Esophagus (tissue), 2 donors: ENCODE measurements at regions not wholly inside any gene's neighbourhood (a gene's known extent, or its start where the extent isn't known, plus 50 kb on each side); places are given as distances from the start of the nearest gene placed in this dataset.

Experiments
- H3K27ac ChIP-seq, 2 donors: one replicate each; pipeline ENCODE4 v1.5.1; 2013; ENCODE audit warnings: low read depth in 2 of 2, mild to moderate bottlenecking in 2 of 2, inconsistent platforms in 1 of 2, low read length in 1 of 2, moderate library complexity in 1 of 2
- H3K27me3 ChIP-seq, 2 donors: one replicate each; pipeline ENCODE4 v1.6.1; 2013; ENCODE audit warnings: low read length in 2 of 2, control low read depth in 1 of 2, mild to moderate bottlenecking in 1 of 2; ENCODE audit not compliant: insufficient read depth in 2 of 2, control insufficient read depth in 1 of 2
- H3K36me3 ChIP-seq, 2 donors: one replicate each; pipeline ENCODE4 v1.6.1; 2013; ENCODE audit warnings: low read length in 1 of 2; ENCODE audit not compliant: control insufficient read depth in 2 of 2, insufficient read depth in 2 of 2
- H3K4me1 ChIP-seq, 2 donors: one replicate each; pipeline ENCODE4 v1.6.1; 2013; ENCODE audit warnings: low read length in 1 of 2; ENCODE audit not compliant: control insufficient read depth in 2 of 2, insufficient read depth in 2 of 2
- H3K4me3 ChIP-seq, 2 donors: one replicate each; pipeline ENCODE4 v1.5.1; 2013; ENCODE audit warnings: low read length in 2 of 2, mild to moderate bottlenecking in 2 of 2, low read depth in 1 of 2, moderate library complexity in 1 of 2
- H3K9me3 ChIP-seq, 2 donors: one replicate each; pipeline ENCODE4 v1.6.1; 2013; ENCODE audit warnings: mild to moderate bottlenecking in 2 of 2, low read depth in 1 of 2, low read length in 1 of 2, moderate library complexity in 1 of 2; ENCODE audit not compliant: control insufficient read depth in 2 of 2, insufficient read depth in 1 of 2
- WGBS, 2 donors: extraction: QIAGEN DNeasy Blood & Tissue Kit; methylation state at CpG; one replicate each; pipeline ENCODE4 v1.1.7; 2013; 5-methylcytosine and 5-hydroxymethylcytosine counted together
- donor health status: healthy with polysubstance abuse.
- donor health status: Bipolar disorder and iron deficiency.

DNA sequence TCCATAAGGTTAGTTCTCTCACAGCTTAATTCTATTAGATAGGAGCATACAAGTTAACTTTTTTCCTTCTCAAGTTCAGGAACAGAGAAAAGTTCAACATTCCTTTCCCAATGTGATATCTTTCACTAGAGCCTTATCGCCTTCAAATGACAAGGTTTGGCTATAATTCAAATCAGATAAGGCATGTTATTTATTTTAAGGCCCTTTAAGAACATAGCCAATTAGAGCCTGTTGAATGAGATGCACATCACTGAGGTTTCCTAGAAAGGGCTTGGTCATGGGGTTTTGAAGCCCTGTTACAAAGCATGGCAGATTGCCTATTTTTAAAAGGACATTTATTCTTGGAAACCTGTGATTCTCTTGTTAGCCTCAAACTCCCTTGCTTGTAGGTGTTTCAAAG lies 123.4 kb downstream of the BASP1 start:
- 43 to 50% methylated on average over 1 of the region's 1 CpG for WGBS, 2 donors
- Histone ChIP-seq H3K27me3 (no peaks in the 10 kb centered on the region), H3K27ac (no peak overlapping the region), H3K9me3 (no peaks in the 10 kb centered on the region), H3K4me3 (no peak overlapping the region), H3K4me1 (no peaks in the 10 kb centered on the region), H3K36me3 (no peaks in the 10 kb centered on the region)

DNA sequence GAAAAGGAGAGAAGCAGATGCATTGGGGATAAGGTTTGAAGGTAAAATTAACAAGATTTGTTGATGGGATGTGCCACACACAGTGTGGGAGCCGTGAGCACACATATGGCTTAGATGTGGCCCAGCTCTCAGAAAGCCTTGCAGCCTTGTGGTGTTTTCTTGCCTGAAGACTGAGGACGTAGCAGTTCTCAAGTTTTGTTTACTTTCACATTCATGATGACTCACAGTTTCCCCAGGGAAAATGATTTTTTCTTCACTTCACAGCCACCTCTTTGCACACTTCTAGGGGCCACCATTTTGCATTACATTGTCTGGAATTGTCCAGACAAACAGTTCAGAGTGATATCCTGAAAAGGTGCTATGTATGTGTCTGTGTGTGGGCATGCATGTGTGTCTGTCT lies 126.2 kb downstream of the BASP1 start:
- H3K36me3 ChIP-seq: no peaks in the 10 kb centered on the region
- H3K27me3 ChIP-seq: no peaks in the 10 kb centered on the region
- no peaks in the 10 kb centered on the region for H3K9me3 ChIP-seq
- 19 to 28% methylated on average over 2 of the region's 2 CpGs for WGBS, 2 donors
- H3K4me1 ChIP-seq: no peaks in the 10 kb centered on the region
- H3K4me3 ChIP-seq: no peak overlapping the region
- no peak overlapping the region for H3K27ac ChIP-seq

DNA sequence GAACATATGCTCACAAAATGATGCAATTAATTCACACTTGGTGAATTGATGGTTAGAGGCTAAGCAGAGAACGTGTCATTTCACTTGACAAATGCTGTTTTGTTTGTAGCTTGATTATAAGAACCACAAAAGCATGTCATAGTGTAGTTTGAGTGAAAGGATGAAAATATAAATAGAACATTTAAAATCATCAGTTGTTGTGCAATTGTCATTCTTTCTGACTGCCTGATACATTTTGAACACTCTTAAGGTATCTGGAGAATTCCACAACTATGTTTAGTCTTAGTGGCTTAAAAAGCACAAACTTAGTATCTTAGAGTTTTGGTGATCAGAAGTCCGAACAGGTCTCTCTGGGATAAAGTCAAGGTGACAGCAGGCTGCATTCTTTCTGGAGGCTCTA lies 129.4 kb downstream of the BASP1 start:
- no peaks in the 10 kb centered on the region for H3K27me3 ChIP-seq
- H3K27ac ChIP-seq: no peak overlapping the region
- H3K4me1 ChIP-seq: no peaks in the 10 kb centered on the region
- H3K4me3 ChIP-seq: no peak overlapping the region
- 82 to 84% methylated on average over 2 of the region's 2 CpGs for WGBS, 2 donors
- H3K9me3 ChIP-seq: no peaks in the 10 kb centered on the region
- no peaks in the 10 kb centered on the region for H3K36me3 ChIP-seq

DNA sequence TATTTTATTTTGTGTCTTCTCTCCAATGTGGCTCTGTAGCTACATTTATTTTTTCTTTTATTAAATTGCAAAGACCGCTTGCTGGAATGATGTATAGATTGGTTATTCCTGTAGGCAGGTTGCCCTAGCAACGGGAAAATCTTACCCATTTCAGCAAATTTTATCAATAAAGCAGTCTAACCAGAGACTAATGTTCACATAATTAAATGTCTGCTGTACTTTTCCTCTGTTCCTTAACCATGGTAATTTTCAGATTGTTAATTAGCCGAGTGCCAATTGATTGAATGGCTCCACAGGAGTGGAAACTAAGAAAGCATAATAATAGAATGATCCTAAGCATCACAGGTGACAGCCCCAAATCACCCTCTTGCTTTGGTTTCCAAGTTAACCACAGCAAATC lies 134.8 kb downstream of the BASP1 start:
- Histone ChIP-seq H3K4me3 (no peak overlapping the region), H3K27ac (no peak overlapping the region), H3K4me1 (no peaks in the 10 kb centered on the region), H3K36me3 (no peaks in the 10 kb centered on the region), H3K27me3 (no peaks in the 10 kb centered on the region), H3K9me3 (peaks cover 3 to 4% of the 10 kb centered on the region in 2 donors)
- 72 to 80% methylated on average over 3 of the region's 3 CpGs for WGBS, 2 donors

DNA sequence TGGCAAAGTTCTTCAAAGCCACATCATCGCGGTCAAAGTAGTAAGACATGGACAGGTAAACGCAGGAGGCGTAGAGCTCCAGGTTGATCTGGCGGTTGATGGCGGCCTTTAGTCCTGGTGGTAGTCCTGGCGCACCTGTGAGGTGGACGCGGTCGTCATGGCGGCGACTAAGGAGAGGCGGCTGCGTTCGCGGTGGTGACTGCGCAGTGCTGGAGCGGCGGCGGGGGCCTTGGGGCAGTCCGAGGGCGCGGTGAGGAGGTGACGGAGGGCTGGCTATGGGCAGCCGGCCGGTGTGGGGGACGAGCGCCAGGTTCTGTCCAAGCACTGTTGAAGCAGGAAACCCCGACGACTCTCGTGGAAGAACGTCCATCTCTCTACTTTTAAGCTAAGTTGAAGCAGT lies 136.8 kb downstream of the BASP1 start:
- Histone ChIP-seq H3K9me3 (peaks cover 3 to 4% of the 10 kb centered on the region in 2 donors), H3K27ac (no peak overlapping the region), H3K27me3 (no peaks in the 10 kb centered on the region), H3K4me1 (no peaks in the 10 kb centered on the region), H3K36me3 (no peaks in the 10 kb centered on the region), H3K4me3 (no peak overlapping the region)
- 98 to 99% methylated on average over 32 of the region's 32 CpGs for WGBS, 2 donors

DNA sequence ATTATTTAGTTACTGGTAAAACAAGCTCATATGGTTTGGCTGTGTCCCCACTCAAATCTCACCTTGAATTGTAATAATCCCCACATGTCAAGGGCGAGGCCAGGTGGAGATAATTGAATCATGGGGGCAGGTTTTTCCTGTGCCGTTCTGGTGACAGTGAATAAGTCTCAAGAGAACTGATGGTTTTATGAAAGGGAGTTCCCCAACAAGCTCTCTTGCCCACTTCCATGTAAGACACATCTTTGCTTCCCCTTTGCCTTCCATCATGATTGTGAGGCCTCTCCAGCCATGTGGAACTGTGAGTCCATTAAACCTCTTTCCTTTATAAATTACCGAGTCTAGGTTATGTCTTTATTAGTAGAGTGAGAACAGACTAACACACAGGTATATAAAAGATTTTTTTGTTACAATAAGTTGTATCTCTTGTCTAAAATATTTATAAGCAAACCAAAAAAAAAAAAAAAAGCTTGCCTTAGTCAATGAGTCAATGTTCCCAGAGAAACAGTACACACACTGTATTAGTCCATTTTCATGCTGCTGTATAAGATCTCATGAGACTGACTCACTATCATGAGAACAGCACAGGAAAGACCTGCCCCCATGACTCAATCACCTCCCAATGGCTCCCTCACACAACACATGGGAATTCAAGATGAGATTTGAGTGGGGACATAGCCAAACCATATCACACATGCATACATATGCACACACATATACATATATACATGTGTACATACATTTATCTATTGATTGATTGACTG lies 138.3 kb downstream of the BASP1 start:
- Histone ChIP-seq H3K27ac (no peak overlapping the region), H3K4me3 (no peak overlapping the region), H3K4me1 (peaks cover 0 to 2% of the 10 kb centered on the region in 2 donors), H3K36me3 (no peaks in the 10 kb centered on the region), H3K9me3 (peaks cover 3 to 4% of the 10 kb centered on the region in 2 donors), H3K27me3 (no peaks in the 10 kb centered on the region)
- WGBS, 2 donors: 71 to 75% methylated on average over 3 of the region's 3 CpGs

DNA sequence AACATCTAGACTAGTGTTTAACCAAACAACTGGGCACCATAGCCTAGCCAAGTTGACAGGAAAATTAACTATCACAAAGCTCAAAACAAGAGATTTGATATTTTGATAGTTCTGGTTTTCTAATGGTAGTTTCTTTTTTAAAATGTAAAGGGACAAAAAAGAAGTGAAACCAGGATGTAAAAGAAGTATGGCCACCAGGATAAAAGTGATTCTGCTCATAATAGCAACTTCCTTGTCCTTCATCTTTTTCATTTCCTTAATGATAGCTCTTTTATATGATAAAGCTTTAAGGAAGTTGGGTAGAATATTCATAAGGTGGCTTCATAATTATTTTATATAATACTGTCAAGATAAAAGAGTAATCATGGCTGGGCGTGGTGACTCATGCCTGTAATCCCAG lies 139.1 kb downstream of the BASP1 start:
- Histone ChIP-seq H3K9me3 (peaks cover 3 to 4% of the 10 kb centered on the region in 2 donors), H3K36me3 (no peaks in the 10 kb centered on the region), H3K27ac (no peak overlapping the region), H3K4me1 (peaks cover 0 to 2% of the 10 kb centered on the region in 2 donors), H3K4me3 (no peak overlapping the region), H3K27me3 (no peaks in the 10 kb centered on the region)
- WGBS, 2 donors: 59 to 82% methylated on average over 1 of the region's 1 CpG

DNA sequence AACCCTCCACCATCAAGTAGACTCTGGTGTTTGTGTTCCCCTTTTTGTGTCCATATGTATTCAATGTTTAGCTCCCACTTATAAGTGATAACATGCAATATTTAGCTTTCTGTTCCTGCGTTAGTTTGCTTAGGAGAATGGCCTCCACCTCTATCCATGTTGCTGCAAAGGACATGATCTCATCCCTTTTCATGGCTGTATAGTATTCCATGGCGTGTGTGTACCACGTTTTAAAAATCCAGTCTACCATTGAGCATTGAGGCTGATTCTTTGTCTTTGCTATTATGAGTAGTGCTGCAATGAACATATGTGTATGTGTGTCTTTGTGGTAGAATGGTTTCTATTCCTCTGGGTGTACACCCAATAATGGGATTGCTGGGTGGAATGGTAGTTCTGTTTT lies 140.1 kb downstream of the BASP1 start:
- H3K36me3 ChIP-seq: no peaks in the 10 kb centered on the region
- WGBS, 2 donors: 87 to 91% methylated on average over 3 of the region's 3 CpGs
- no peak overlapping the region for H3K4me3 ChIP-seq
- H3K27me3 ChIP-seq: no peaks in the 10 kb centered on the region
- H3K9me3 ChIP-seq: peaks cover 3 to 4% of the 10 kb centered on the region in 2 donors
- H3K27ac ChIP-seq: no peak overlapping the region
- peaks cover 0 to 2% of the 10 kb centered on the region in 2 donors for H3K4me1 ChIP-seq

DNA sequence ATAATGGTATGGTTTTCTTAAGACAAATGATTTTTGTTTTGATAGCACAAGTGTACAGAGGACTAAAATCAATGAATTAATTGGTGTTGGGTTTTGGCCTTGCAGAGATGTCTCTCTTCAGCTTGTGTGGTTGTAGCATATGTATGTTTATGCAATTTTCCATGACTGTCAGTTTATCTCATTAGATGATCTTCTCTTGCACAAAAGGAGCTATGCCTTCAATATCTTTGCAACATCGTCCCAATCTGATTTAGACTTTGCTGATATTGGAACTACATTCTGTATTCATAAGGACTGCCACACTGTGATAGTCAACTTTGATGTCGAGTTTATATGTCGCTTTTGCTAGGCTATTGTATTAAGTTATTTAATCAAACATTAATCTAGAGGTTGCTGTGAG lies 140.0 kb upstream of the TAF11L2 start:
- Histone ChIP-seq H3K27me3 (no peaks in the 10 kb centered on the region), H3K9me3 (peaks cover 3 to 4% of the 10 kb centered on the region in 2 donors), H3K4me1 (peaks cover 0 to 2% of the 10 kb centered on the region in 2 donors), H3K36me3 (no peaks in the 10 kb centered on the region), H3K27ac (no peak overlapping the region), H3K4me3 (no peak overlapping the region)
- WGBS, 2 donors: 90 to 94% methylated on average over 3 of the region's 3 CpGs

DNA sequence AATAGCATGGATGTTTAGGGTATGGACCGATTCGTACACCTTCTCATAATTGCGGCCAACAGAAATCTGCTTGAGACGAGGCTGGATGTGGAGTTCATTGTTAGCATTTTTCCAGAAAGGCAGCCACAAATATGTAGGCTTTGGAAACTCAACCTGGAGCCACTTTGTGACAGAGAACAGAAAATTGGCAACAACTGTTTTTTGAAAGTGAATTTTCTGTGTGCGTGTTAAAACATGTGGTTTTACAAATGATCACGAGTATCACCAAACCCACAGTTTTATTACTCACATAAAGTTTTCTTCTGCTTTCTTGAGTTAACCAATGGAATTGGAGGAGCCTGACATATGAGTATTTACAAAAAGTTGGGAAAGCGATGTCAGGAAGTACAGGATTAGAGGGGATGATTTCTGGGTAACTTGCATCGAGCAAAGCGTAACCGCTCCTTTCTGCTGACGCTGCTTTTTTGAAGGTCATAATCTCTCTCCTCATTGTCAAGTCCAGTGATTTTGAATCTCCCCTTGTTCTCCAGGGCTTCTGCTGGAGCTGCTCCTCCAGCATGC lies 138.5 kb upstream of the TAF11L2 start:
- Histone ChIP-seq H3K4me1 (peaks cover 0 to 2% of the 10 kb centered on the region in 2 donors), H3K27ac (no peak overlapping the region), H3K4me3 (no peak overlapping the region), H3K27me3 (no peaks in the 10 kb centered on the region), H3K36me3 (no peaks in the 10 kb centered on the region), H3K9me3 (no peaks in the 10 kb centered on the region)
- 41 to 58% methylated on average over 11 of the region's 11 CpGs for WGBS, 2 donors
